ENCODE measurements at regions not wholly inside any gene's neighbourhood (a gene's known extent, or its start where the extent isn't known, plus 50 kb on each side); places are given as distances from the start of the nearest gene placed in this dataset.
"Not testable (repeated sequence)": the region's sequence is repeated elsewhere in the genome, so short reads cannot be mapped to it uniquely, and the experiment has no call there.

GRCh38 chrX:113996781-113997180, 587.1 kb upstream of the HTR2C start:
- DNase-seq = no peak

GRCh38 chrX:113991720-113992119, 592.2 kb upstream of the HTR2C start:
- not testable (repeated sequence) for DNase-seq

- not testable (repeated sequence) for DNase-seq
Measured at GRCh38 chrX:113990669-113991068, 593.2 kb upstream of the HTR2C start.

GRCh38 chrX:113988315-113988935, 595.5 kb upstream of the HTR2C start:
- not testable (repeated sequence) for DNase-seq

- DNase-seq = no peak
Measured at GRCh38 chrX:113986427-113986826, 597.5 kb upstream of the HTR2C start.

- no peak for DNase-seq
Measured at GRCh38 chrX:113982766-113983165, 601.1 kb upstream of the HTR2C start.

GRCh38 chrX:113980953-113981352, 602.9 kb upstream of the HTR2C start:
- no peak for DNase-seq

GRCh38 chrX:113977887-113978286, 606.0 kb upstream of the HTR2C start:
- no peak for DNase-seq

- DNase-seq = no peak
Measured at GRCh38 chrX:113975441-113975840, 608.4 kb upstream of the HTR2C start.

- DNase-seq = no peak
Measured at GRCh38 chrX:113974881-113975280, 609.0 kb upstream of the HTR2C start.

GRCh38 chrX:113973706-113974105, 610.2 kb upstream of the HTR2C start:
- DNase-seq = no peak

GRCh38 chrX:113966791-113967190, 617.1 kb upstream of the HTR2C start:
- no peak for DNase-seq

GRCh38 chrX:113962343-113962742, 621.5 kb upstream of the HTR2C start:
- no peak for DNase-seq

- no peak for DNase-seq
Measured at GRCh38 chrX:113959912-113960626, 623.8 kb upstream of the HTR2C start.

- no peak for DNase-seq
Measured at GRCh38 chrX:113956936-113957335, 627.0 kb upstream of the HTR2C start.

GRCh38 chrX:113954297-113954696, 629.6 kb upstream of the HTR2C start:
- DNase-seq = no peak

GRCh38 chrX:113950081-113950678, 633.7 kb upstream of the HTR2C start:
- DNase-seq = no peak

- no peak for DNase-seq
Measured at GRCh38 chrX:113947548-113947947, 636.3 kb upstream of the HTR2C start.

GRCh38 chrX:113935518-113935917, 648.4 kb upstream of the HTR2C start:
- no peak for DNase-seq

GRCh38 chrX:113933931-113934330, 650.0 kb upstream of the HTR2C start:
- no peak for DNase-seq

GRCh38 chrX:113929004-113929403, 654.9 kb upstream of the HTR2C start:
- no peak for DNase-seq

GRCh38 chrX:113920661-113921060, 663.2 kb upstream of the HTR2C start:
- DNase-seq = no peak

GRCh38 chrX:113919387-113919786, 664.5 kb upstream of the HTR2C start:
- DNase-seq = no peak

- DNase-seq = no peak
Measured at GRCh38 chrX:113906168-113906567, 677.7 kb upstream of the HTR2C start.

All from NCI-H446 (cell line).